ENCODE measurements at regions not wholly inside any gene's neighbourhood (a gene's known extent, or its start where the extent isn't known, plus 50 kb on each side); places are given as distances from the start of the nearest gene placed in this dataset.

DNA sequence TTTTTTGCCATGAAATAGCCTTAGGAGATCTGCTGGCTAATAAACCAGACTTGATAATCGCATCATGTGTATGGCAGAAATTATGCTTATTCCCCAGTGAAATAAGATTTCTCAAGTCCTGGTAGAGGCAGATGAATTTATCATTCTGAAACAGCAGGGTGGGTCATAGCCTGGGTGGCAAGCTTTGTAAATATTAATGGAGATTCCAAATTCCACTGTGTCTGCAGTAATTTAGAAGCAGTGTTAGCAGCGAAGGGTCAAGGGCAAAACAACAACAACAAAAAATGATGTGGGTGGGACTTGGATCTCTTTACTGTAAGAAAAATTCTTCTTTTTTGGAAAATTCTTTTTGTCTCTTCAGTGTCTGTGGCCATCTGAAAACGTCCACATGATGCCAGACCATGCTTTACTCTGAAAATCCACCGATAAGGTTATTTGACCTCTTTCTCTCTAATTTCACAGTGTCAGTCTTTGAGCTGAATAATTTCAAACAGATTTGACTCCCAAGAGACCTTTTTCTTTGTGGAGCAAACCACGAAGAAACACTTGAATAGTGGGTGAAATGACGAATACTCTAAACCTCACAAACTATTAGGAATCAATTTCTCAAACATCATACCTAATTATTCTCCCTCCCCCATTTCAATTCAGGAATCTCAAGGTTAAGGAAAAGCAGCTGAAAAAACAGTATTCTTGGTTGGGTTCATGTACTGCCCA is 106.0 kb upstream of the RPS23 start:
- no peak for DNase-seq (ENCODE audit: low spot score)
- ChIA-PET POLR2A (ENCODE audit: low non-redundant PET) (no interaction called here), CTCF (no interaction called here)
- no peak overlapping the region for H3K27ac ChIP-seq
- TF ChIP-seq CTCF (conservative IDR thresholded peaks at IDR 0.05; ENCODE audit: low read depth) = no peak

GRCh38 chr5:82381591-82381990 is 103.4 kb upstream of the RPS23 start:
- POLR2A ChIA-PET (ENCODE audit: low non-redundant PET) = interaction anchor here (0.6 kb wide), 1 partner anchor 15 kb away, joined by 3 read pairs; no protein-coding TSS in a partner anchor
- TF ChIP-seq CTCF (conservative IDR thresholded peaks at IDR 0.05; ENCODE audit: low read depth) = no peak
- DNase-seq (ENCODE audit: low spot score) = no peak
- H3K27ac ChIP-seq = no peak overlapping the region
- CTCF ChIA-PET = no interaction called here

GRCh38 chr5:82376307-82376706 is 98.2 kb upstream of the RPS23 start:
- CTCF ChIA-PET = interaction anchor here (0.6 to 1.1 kb wide), 3 partner anchors 10 to 1054 kb away, joined by 3 read pairs; no protein-coding TSS in a partner anchor
- no peak for TF ChIP-seq CTCF (conservative IDR thresholded peaks at IDR 0.05; ENCODE audit: low read depth)
- POLR2A ChIA-PET (ENCODE audit: low non-redundant PET) = no interaction called here
- no peak overlapping the region for H3K27ac ChIP-seq
- no peak for DNase-seq (ENCODE audit: low spot score)

- H3K27ac ChIP-seq = no peak overlapping the region
- ChIA-PET POLR2A (ENCODE audit: low non-redundant PET) (no interaction called here), CTCF (interaction anchor here (0.7 to 1.1 kb wide), 3 partner anchors 10 to 25 kb away, joined by 3 to 4 read pairs (median 3); no protein-coding TSS in a partner anchor)
- DNase-seq (ENCODE audit: low spot score) = no peak
- TF ChIP-seq CTCF (conservative IDR thresholded peaks at IDR 0.05; ENCODE audit: low read depth) = no peak
These were observed 97.5 kb upstream of the RPS23 start for GRCh38 chr5:82375488-82376244.

DNA sequence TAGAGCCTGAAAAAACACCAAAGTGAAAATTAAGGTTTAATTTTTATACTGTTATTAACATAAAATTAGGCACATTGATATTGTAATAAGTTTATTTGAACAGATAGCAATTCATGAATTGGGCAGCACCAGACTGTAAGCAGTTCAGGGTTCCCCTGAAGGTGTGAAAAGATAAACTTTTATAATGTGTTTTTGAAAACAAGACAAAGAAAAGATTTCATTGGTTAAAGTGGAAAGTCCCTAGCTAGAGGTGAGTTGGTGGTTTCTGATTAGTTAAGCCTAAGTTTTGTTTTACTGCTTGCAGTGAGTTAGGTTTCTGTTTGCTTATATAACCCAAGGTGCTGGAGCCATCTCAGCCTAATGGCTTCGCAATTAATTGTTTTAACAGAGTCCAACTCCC is 96.5 kb upstream of the RPS23 start:
- TF ChIP-seq CTCF (conservative IDR thresholded peaks at IDR 0.05; ENCODE audit: low read depth) = no peak
- H3K27ac ChIP-seq = no peak overlapping the region
- POLR2A ChIA-PET (ENCODE audit: low non-redundant PET) = no interaction called here
- CTCF ChIA-PET = interaction anchor here (0.6 to 0.7 kb wide), 2 partner anchors 24 to 47 kb away, joined by 3 to 4 read pairs; no protein-coding TSS in a partner anchor
- DNase-seq (ENCODE audit: low spot score) = no peak

GRCh38 chr5:82367930-82368329 is 89.8 kb upstream of the RPS23 start:
- ChIA-PET POLR2A (ENCODE audit: low non-redundant PET) (no interaction called here), CTCF (interaction anchor here (0.6 kb wide), 2 partner anchors 33 to 1157 kb away, joined by 3 read pairs; no protein-coding TSS in a partner anchor)
- H3K27ac ChIP-seq = no peak overlapping the region
- DNase-seq (ENCODE audit: low spot score) = no peak
- no peak for TF ChIP-seq CTCF (conservative IDR thresholded peaks at IDR 0.05; ENCODE audit: low read depth)
